HuH-7.5 (cell line): ENCODE measurements at regions not wholly inside any gene's neighbourhood (a gene's known extent, or its start where the extent isn't known, plus 50 kb on each side); places are given as distances from the start of the nearest gene placed in this dataset.
"Not testable (repeated sequence)": the region's sequence is repeated elsewhere in the genome, so short reads cannot be mapped to it uniquely, and the experiment has no call there.

Experiments used
- DNase-seq: peaks from one replicate; pipeline ENCODE4 v3.0.0; 2011; ENCODE audit warnings: low spot score

DNA sequence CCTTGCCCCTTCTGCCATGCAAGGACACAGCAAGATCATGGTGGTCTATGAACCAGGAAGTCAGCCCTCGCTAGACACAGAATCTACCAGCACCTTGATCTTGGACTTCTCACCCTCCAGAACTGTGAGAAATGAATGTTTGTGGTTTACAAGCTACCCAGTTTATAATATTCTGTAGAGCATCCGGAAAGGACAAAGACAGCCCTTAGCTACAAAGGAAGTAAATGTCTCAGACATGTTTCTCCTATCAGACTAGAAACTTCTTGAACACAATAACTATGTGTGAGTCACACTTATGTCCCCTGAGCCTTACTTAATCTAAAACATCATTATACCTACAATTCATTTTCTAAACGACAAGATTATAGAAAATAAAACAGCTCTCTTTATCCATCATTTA, 176.7 kb downstream of the KLHL28 start:
- DNase-seq: no peak

DNA sequence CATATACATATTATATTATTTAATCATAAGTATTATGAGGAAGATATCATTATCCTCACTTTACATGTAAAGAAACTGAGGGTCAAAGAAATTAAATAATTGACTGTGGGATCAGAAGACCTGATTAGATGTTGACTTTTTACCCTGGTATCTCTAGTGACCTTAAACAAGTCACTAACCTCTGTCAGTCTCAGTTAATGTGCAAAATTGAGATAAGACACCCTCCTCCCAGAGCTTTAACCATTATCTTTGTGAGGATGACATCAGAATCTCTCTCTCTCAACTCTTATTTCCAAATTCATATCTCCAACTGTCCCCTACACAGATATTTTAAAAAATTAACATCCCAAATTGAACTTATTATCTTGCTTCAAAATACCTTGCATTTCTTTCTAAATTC, 177.8 kb downstream of the KLHL28 start:
- no peak for DNase-seq

DNA sequence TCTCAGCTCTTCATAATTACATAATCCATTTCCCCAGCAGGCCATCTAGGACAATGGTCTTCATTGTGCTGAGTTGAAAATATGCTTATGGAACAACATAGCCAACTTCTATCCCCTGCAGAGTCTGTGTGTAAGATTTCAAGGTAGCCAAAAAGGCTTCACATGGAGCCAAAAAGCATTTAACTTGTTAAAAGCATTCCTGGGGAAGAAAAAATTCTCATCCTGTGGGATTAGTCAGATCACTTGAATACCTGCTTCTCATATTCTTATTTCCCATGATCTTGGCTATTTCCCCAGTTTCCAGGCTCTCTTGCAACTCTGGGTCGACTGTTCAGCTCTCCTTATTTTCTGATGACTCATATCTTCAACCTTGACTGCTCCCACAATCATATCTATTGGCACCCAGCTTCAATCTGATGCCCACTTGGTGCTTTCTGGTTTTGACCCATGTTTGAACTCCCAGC, 178.9 kb downstream of the KLHL28 start:
- DNase-seq: no peak

DNA sequence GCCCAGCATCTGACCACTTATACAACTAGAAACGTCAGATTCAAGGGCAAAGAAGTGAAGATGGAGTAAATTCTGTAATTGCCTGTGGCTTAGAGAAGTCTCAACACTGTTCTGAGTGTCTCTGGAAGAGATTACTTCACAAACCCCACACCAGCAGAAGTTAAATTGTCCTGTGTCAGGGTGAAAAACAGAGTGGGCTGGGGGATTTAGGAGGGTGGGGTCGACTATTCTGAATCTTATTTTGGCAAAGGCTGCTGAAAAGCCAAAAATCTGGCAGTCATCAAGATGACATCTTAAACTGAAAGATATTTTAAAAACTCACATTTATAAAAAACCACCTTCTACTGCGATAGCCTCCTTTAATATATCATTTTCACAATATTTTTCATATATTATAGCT, 180.8 kb downstream of the KLHL28 start:
- DNase-seq: no peak

DNA sequence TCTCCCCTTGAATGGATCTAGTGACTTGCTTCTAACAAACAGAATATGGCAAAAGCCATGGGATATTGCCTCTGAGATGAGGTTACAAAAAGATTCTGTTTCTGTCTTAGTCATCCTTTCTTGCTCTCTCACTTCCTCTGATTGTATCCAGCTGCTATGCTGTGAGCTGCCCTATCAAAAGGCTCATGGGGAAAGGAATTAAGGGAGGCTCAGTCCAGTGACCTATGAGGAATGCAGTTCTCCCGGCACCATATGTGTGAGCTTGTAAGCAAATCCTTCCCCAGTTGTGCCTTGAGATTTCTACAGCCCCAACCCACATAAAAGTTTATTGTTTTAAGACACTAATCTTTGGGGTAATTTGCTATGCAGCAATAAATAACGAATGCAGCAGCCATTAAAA, 183.1 kb downstream of the KLHL28 start:
- DNase-seq: no peak

DNA sequence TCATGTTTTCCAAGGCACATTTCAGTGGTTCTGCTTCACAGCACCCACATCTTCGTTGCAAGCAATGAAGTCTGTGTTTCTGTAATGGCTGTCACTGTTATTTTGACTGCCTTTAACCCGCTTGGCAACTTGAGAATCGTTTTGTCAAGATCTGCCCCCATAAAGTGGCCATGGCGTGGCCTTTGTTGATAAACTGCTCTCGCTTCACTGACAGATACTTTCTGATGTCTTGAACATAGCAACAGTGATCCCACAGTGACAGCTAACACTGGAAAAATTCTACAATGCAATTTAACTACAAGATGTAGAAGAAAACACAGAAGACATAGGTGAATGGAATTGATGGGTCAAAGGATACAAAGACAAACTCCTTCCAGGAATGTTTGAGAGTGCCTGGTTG, 184.2 kb downstream of the KLHL28 start:
- DNase-seq: no peak

DNA sequence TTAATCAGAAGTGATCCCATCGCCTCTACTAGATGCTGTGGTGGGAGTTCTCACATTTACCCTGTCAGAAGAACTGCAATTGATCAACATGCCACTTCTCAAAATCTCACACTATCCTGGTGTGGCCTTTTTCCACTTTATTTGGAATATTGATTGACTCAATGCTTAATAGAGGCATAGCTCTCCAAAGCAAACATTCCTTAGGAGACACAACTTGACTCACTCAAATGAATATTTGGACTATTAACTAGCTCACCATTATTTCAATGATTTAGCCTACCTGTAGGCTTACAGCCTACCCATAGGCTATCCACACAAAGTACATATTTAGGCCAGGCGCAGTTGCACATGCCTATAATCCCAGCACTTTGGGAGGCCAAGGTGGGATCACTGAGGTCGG, 186.5 kb downstream of the KLHL28 start:
- no peak for DNase-seq

DNA sequence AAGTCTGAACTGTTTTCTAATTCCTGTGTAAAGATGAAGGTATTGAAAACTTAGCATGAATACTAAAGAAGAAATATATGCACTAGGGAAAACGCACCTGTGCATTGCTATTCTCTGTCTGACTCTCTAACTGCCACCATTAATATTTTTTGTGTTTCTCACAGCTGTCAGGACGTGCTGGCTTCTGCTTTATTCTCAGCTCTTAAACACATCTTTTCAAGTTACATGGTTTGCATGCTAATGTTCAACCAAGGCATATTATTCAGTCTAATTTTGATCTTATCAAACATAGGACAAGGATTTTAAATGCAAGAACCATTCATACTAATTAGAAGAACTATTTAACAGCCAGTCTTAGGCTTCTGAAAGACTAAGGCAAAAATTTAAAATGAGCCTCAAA, 187.4 kb downstream of the KLHL28 start:
- no peak for DNase-seq

DNA sequence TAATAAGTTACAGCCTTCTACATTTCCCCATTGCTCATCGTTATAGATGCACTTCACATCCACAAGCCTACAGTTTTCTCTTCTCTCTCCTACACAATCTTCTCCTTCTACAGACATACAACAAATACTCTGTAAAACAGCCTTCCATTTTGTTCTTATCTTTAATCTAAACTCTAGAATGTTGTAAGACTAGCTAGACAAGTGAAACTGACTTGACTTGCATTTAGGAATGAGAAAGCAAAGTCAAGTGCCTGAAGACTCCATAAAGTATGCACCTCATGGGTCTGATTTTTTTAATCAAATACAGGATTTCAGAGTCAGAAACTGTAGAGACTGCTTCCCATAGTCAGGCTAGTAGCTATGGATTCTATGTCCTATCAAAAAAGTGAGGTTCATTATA, 190.3 kb downstream of the KLHL28 start:
- no peak for DNase-seq

DNA sequence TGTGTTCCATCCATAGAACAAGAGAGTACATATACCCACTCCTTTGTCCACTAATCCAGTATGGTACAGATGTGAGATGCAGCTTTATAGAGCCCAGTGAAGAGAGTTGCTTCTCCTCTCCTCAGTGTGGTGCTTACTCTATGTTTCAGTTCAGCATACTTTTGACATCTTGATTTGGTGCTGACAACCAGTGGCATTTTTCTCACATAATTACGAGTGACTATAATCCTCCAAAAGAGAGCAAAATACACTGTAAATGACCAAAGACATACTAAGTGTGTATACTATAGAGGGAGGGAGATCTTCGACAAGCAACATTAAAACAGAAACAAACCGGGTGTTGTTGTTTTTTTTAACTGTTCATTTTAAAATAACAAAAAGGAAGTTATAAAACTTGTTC, 191.5 kb downstream of the KLHL28 start:
- DNase-seq: no peak

DNA sequence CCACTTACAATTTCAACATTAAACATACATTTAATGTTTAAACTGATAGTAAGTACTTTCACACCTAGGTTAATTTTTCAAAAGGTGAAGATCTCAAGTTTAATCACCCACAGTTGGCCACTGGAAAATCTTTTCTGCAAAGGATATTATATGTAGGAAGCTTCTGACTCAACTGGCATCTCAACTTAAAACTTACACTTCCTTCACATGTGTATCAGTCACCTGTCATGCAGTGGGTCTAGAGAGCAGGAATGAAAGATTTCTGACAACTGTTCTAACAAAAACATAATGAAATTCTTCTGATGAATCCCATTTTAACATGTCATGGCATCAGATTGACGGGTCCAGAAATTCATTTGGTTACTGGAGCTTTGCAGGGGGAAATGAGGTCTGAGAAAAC, 192.8 kb downstream of the KLHL28 start:
- DNase-seq: no peak

DNA sequence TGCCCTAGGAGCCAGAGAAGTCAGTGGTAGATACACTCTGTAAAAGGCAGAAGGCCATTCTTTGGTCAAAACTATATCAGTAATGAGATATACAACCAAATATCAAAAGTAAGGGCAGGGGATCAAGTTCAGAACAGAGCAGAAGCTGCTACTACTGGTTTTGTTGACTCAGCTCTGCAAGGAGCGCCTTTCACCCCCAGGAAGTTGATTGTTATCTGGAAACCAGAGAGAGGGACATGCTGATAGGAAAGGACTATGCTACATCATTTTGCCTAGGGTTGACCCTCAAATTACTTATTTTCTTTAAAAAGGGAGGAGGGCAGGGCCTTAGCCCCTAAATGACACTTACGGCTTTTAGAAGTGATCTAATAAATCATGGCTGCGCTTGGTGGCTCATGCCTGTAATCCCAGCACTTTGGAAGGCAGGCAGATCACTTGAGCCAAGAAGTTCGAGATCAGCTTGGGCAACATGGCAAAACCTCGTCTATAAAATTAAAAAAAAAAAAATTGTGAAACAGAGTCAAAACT, 194.0 kb downstream of the KLHL28 start:
- no peak for DNase-seq

DNA sequence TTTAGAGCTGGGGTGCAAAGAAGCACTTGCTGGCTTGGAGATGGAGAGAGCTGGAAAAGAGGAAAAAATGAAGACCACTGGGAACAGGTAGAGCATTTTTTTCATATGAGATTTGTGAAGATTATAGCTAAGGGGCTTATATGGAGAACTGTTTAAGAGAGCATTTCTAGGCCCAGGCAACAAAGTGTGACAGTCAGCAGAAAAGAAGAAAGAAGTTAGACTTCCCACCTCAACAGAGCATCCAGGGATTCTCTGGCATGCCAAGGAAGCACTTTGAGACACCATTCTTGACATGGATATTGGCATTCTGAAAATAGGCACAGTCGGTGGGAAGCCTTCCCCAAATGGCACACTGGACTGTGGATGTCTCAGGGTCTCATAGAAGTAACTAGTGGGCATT, 195.5 kb downstream of the KLHL28 start:
- DNase-seq: no peak

DNA sequence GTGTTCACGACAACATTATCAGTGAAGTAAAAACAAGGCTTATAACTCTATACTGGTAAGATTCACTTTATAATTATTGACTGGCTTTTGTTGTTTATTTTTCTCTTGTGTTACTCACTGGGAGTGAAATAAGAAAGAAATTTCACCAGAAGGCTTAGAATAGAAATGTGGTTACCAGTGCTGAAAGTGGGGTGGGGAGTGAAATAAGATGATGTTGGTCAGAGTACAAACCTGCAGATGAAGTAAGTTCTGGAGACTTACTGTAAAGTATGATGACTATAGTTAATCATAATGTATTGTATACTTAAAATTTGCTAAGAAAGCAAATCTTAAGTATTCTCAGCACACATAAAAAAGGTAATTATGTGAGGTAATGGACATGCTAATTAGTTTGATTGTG, 198.4 kb downstream of the KLHL28 start:
- no peak for DNase-seq

DNA sequence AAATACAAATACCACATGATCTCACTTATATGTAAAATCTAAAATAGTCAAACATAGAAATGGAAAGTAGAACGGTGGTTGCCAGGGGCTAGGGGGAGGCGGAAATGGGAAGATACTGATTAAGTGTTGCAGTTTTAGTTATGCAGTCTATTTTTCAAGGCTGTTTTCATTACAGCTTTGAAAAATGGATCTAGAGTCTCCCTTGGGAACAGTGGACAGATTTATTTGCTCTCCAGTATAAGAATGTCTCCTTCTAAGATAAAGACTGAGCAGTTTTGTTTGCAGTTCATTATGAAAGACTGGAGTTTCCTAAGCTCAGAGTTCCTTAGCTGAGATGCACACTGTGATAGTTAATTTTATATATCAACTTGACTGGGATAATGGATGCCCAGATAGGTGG, 202.5 kb downstream of the KLHL28 start:
- no peak for DNase-seq

DNA sequence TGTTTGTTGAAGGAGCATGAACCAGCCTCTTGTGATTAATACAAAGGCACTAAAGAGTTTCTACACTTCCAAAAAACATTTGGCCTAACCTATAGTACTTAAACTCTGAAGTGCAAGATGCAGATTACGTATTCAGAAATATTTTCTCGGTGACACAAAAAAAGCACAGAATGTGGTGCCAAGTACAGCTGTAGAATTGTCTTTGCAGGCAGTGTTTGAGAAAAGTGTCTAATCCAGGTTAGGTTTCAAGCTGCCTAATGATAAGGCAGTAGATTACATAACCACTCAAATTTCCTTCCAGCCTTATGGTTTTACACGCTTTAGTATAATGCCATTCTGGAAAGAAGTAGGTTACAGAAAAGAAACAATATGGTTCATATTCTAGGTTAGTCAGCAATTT, 205.2 kb downstream of the KLHL28 start:
- DNase-seq: no peak

DNA sequence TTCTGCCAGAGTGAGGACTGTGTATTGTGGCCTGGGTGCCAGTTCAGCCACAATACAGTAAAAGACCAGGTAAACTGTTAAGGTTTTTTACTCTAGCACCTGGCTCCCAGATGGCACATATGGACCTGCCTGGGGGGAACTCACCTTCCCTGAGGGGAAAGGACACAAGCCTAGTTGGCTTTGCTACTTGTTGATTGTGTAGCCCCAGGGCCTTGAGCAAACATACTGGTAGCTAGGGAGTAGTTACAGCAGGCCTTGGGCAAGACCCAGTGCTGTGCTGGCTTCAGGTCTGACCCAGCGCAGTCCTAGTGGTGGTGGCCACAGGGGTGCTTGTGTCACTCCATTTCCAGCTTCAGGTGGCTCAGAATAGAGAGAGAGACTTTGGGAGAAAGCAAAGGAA, 216.4 kb downstream of the KLHL28 start:
- no peak for DNase-seq

DNA sequence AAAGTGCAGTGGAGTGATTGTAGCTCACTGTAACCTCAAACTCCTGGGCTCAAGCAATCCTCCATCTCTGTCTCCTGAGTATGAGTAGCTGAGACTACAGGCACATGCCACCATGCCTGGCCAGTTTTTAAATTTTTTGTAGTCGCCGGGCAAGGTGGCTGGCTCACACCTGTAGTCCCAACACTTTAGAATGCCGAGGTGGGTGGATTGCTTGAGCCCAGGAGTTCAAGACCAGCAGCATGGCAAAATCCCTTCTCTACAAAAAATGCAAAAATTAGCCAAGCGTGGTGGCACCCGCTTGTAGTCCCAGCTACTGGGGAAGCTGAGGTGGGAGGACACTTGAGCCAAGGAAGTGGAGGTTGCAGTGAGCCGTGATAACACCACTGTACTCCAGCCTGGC, 219.5 kb downstream of the KLHL28 start:
- DNase-seq: no peak

DNA sequence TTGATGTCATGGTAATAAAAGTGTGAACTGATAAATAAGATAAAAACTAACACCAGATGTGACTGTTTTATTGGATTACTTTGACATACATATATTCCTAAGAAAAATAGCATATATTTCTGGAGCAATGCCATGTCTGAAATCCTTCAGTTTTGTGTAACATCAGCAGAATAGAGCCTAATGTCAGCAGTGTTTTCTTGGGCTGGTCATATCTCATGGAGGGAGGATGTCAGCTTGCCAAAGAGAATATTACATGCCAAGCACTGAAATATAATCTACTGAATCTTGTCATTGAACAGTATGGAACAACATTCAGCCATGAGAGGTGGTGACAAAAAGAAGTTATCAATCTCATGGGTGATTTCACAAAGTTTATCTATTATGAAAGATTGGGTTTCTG, 220.3 kb downstream of the KLHL28 start:
- no peak for DNase-seq

DNA sequence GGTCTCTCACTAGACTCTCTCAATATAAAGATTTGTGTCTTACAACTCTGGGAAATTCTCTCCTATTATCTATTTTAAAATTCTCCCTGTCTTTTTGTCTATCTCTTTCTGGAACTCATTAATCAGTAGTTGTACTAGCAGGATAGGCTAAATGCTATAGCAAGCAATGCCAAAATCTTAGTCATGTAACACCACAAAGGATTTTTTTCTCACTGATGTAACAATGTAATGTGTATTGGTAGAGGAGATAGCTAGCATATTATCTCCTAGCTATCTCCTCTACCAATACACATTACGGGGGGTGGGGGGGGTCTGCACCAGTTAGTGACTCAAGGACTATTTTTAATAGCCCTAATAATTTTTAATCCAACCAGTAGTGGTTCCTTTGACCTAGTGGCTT, 225.4 kb downstream of the KLHL28 start:
- DNase-seq: no peak

DNA sequence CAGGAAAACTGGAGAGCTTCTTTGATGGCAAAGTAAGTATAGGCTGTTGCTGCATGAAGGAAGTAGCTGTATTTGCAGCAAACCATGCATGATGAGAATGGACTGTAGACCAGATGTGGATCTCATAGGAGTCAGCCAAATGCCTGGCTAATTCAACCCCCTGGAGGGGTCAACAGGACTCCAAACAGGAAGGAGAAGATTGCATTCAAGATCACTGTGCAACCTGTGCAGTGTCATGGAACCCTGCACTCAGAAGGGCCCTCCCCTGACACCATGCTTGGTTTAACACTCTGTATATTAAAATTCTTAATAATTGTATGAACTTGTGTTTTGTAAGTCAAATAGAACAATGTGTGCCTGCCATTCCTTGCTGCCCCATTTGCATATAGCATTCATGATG, 225.1 kb upstream of the FSCB start:
- no peak for DNase-seq

DNA sequence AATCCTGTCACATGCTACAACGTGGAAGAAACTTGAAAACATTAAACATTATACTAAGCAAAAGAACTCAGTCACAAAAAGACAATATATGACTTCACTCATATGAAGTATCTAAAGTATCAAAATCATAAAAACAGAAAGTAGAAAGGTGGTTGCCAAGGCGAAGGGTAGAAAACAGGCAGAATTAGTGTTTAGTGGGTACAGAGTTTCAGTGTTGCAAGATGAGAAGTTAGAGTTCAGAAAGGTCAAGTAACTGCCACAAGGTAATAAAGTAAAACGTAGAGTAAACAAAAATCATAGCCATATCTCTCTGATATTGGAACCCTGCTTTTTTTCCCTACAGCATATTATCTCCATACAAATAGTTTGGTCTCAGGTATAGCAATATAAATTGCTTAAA, 223.8 kb upstream of the FSCB start:
- no peak for DNase-seq

DNA sequence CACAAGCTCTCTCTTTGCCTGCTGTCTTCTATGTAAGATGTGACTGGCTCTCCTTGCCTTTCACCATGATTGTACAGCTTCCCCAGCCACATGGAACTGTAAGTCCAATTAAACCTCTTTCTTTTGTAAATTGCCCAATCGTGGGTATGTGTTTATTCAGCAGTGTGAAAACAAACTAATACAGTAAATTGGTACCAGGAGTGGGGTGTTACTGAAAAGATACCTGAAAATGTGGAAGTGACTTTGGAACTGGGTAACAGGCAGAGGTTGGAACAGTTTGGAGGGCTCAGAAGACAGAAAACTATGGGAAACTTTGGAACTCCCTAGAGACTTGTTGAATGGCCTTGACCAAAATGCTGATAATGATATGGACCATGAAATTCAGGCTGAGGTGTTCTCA, 214.3 kb upstream of the FSCB start:
- not testable (repeated sequence) for DNase-seq

DNA sequence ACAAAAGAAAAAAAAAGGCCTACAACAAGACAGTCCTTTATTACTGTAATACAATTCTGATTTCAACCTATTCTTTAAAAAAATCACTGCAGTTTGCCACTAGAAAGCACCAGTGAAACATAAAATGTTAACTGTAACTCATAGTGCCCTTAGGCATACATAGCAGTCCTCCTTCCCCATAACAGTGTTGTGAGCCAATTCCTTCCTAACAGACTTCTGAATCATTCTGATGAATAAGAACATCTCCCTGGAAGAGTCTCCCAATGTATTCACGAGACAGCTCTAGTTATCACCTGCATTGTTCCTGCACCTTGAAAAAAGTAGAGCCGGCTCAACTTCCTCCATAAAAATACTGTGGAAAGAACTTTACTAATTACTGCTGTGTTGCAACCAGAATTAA, 213.6 kb upstream of the FSCB start:
- no peak for DNase-seq
